K562 (cell line): ENCODE measurements at regions not wholly inside any gene's neighbourhood (a gene's known extent, or its start where the extent isn't known, plus 50 kb on each side); places are given as distances from the start of the nearest gene placed in this dataset.

ENCODE experiments used
- ATAC-seq: fragments of 200-7000 bp; cut with Tn5 transposase; 3 replicates; pipeline ENCODE4 v1.9.1; 2020; ENCODE audit warnings: moderate library complexity
- BruUV-seq: library from RNA; stranded (reverse); fragments of 400-500 nt; replicated peaks from 2 replicates; lab custom pipeline; 2021; lab: Mats Ljungman, UMichigan
- CTCF ChIA-PET: fragments of 300-600 bp; formaldehyde crosslinking; extraction: SDS; loops from one replicate; lab custom pipeline; 2021; ENCODE audit warnings: low intra/inter-chr PET ratio; lab: Yijun Ruan, JAX
- POLR2A ChIA-PET: fragments of 300-600, 350-650 bp; sonication (Branson Sonifier 250); formaldehyde crosslinking; extraction: SDS; loops from one replicate; lab custom pipeline; 2021; ENCODE audit warnings: antibody characterized with exemption, inconsistent platforms; lab: Yijun Ruan, JAX
- DNase-seq, 4 experiments: peaks; one replicate each; pipeline versions ENCODE4 v3.0.0 to v3.0.0-alpha.2; 2011 to 2018; ENCODE audit warnings: low spot score in 3 of 4, mixed read lengths in 3 of 4; ENCODE audit errors: extremely low read depth in 1 of 4
- FAIRE-seq: peaks from 2 replicates; lab custom pipeline; 2011; peaks lifted over from hg19 to GRCh38; lab: Jason Lieb, UNC
- H2AFZ ChIP-seq: 2 replicates; pipeline ENCODE4 v1.6.0; 2011; ENCODE audit warnings: low read depth, low read length, control low read depth, inconsistent platforms
- H3K27ac ChIP-seq: fragments of 200-600 bp; 3 replicates; pipeline ENCODE4 v1.8.0; 2011; ENCODE audit warnings: low read depth, mild to moderate bottlenecking, control low read depth, inconsistent platforms, low read length, moderate library complexity, mixed read lengths; ENCODE audit errors: extremely low read depth
- H3K27me3 ChIP-seq, 2 experiments: fragments of 300-600 bp in 1 of 2; 2 replicates in 1 of 2; 3 replicates in 1 of 2; pipeline versions ENCODE4 v1.6.0 to v1.8.0; 2011; ENCODE audit warnings: inconsistent platforms in 2 of 2, low read length in 2 of 2, mild to moderate bottlenecking in 1 of 2, mixed read lengths in 1 of 2, moderate library complexity in 1 of 2; ENCODE audit not compliant: control insufficient read depth in 2 of 2, insufficient read depth in 2 of 2
- H3K36me3 ChIP-seq: fragments of 300-600 bp; 3 replicates; pipeline ENCODE4 v1.8.0; 2011; ENCODE audit warnings: mild to moderate bottlenecking, low read length, inconsistent platforms; ENCODE audit not compliant: control insufficient read depth, insufficient read depth
- H3K4me1 ChIP-seq, 2 experiments: fragments of 200-600 bp in 1 of 2; replicated peaks in 1 of 2; 2 replicates in 1 of 2; 3 replicates in 1 of 2; pipeline versions ENCODE4 v1.5.1 to v1.8.0; 2011; ENCODE audit warnings: inconsistent platforms in 2 of 2, low read length in 2 of 2, mild to moderate bottlenecking in 1 of 2, mixed read lengths in 1 of 2, moderate library complexity in 1 of 2; ENCODE audit not compliant: control insufficient read depth in 2 of 2, insufficient read depth in 2 of 2
- H3K4me2 ChIP-seq: 2 replicates; pipeline ENCODE4 v1.6.1; 2011; ENCODE audit warnings: low read length, control low read depth, inconsistent platforms, mixed read lengths; ENCODE audit not compliant: insufficient read depth
- H3K4me3 ChIP-seq: fragments of 200-600 bp; sonication (generic), shearing (Covaris generic); 2 replicates; pipeline ENCODE4 v1.5.1; 2016; ENCODE audit warnings: control low read depth, inconsistent platforms
- H3K79me2 ChIP-seq: fragments of 200-600 bp; 3 replicates; pipeline ENCODE4 v1.8.0; 2011; ENCODE audit warnings: low read length, inconsistent platforms; ENCODE audit not compliant: control insufficient read depth, insufficient read depth
- H3K9ac ChIP-seq, 2 experiments: 2 replicates each; pipeline versions ENCODE4 v1.6.0 to v1.6.1; 2011; ENCODE audit warnings: low read depth in 2 of 2, low read length in 2 of 2, control low read depth in 1 of 2, inconsistent platforms in 1 of 2, mild to moderate bottlenecking in 1 of 2, mixed read lengths in 1 of 2; ENCODE audit not compliant: insufficient read depth in 1 of 2
- H3K9me1 ChIP-seq: one replicate; pipeline ENCODE4 v1.6.0; 2011; ENCODE audit warnings: inconsistent platforms, mild to moderate bottlenecking, low read length, moderate library complexity; ENCODE audit not compliant: control insufficient read depth, insufficient read depth
- H3K9me3 ChIP-seq: replicated peaks from 2 replicates; pipeline ENCODE4 v1.5.1; 2011; ENCODE audit warnings: low read depth, low read length, inconsistent platforms; ENCODE audit not compliant: control insufficient read depth, insufficient read depth
- H4K20me1 ChIP-seq: replicated peaks from 2 replicates; pipeline ENCODE4 v1.6.1; 2011; ENCODE audit warnings: low read length, inconsistent platforms, mixed read lengths; ENCODE audit not compliant: control insufficient read depth, insufficient read depth
- BMI1 ChIP-seq: fragments of 150-350 bp; IDR thresholded peaks from 2 replicates; pipeline ENCODE4 v1.6.1; 2014; ENCODE audit warnings: low read length
- CCNT2 ChIP-seq: IDR thresholded peaks from 2 replicates; pipeline ENCODE4 v1.6.1; 2011; ENCODE audit warnings: borderline replicate concordance, low read depth, mild to moderate bottlenecking, moderate library complexity, mixed read lengths, low read length; ENCODE audit not compliant: insufficient read length; ENCODE audit errors: extremely low read depth
- FOXP4 ChIP-seq: sonication (generic); formaldehyde crosslinking; IDR thresholded peaks from 2 replicates; pipeline ENCODE4 v1.8.0; 2022; ENCODE audit warnings: mild to moderate bottlenecking, missing genetic modification reagents, borderline replicate concordance
- KHSRP ChIP-seq: fragments of 450-650 bp; IDR thresholded peaks from 2 replicates; pipeline ENCODE4 v1.6.1; 2017
- PRMT5 ChIP-seq: sonication (generic); formaldehyde crosslinking; IDR thresholded peaks from 2 replicates; pipeline ENCODE4 v1.5.0; 2020; ENCODE audit warnings: missing genetic modification reagents
- RNF2 ChIP-seq: sonication (generic); IDR thresholded peaks from 2 replicates; pipeline ENCODE4 v1.6.1; 2016
- SNAPC5 ChIP-seq: fragments of 250-450 bp; sonication (Bioruptor Pico); IDR thresholded peaks from 2 replicates; pipeline ENCODE4 v1.8.0; 2021; ENCODE audit warnings: moderate library complexity, mild to moderate bottlenecking, inconsistent platforms
- SREBF1 ChIP-seq: fragments of 150-350 bp; IDR thresholded peaks from 2 replicates; pipeline ENCODE4 v1.6.1; 2014; ENCODE audit warnings: antibody characterized with exemption, low read depth, low read length, borderline replicate concordance
- TEAD4 ChIP-seq, 2 experiments: sonication (generic) in 1 of 2; formaldehyde crosslinking in 1 of 2; IDR thresholded peaks; 2 replicates each; pipeline versions ENCODE4 v1.6.1 to v1.8.0; 2012 to 2022; ENCODE audit warnings: borderline replicate concordance in 1 of 2, inconsistent platforms in 1 of 2, low read length in 1 of 2, mild to moderate bottlenecking in 1 of 2, missing genetic modification reagents in 1 of 2
- ZEB2 ChIP-seq: fragments of 450-650 bp; IDR thresholded peaks from 2 replicates; pipeline ENCODE4 v1.6.1; 2016
- ZNF217 ChIP-seq: sonication (generic); formaldehyde crosslinking; IDR thresholded peaks from 2 replicates; pipeline ENCODE4 v1.8.0; 2022; ENCODE audit warnings: mild to moderate bottlenecking, missing genetic modification reagents
- ZNF384 ChIP-seq: IDR thresholded peaks from 2 replicates; pipeline ENCODE4 v1.6.1; 2012; ENCODE audit warnings: low read depth, low read length, improper control_type of control experiment
- ZNF589 ChIP-seq: fragments of 200-800 bp; sonication (Bioruptor generic); IDR thresholded peaks from 2 replicates; pipeline ENCODE4 v1.6.1; 2016; ENCODE audit warnings: low read depth, missing genetic modification characterization, missing compliant biosample characterization
- ZNF696 ChIP-seq: fragments of 250-450 bp; sonication (Bioruptor Pico); conservative IDR thresholded peaks from 2 replicates; pipeline ENCODE4 v1.4.0; 2020; ENCODE audit warnings: mild to moderate bottlenecking, moderate library complexity
- ZNF830 ChIP-seq: fragments of 250-450 bp; sonication (Bioruptor Pico); IDR thresholded peaks from 2 replicates; pipeline ENCODE4 v1.5.0; 2021; ENCODE audit warnings: mild to moderate bottlenecking
- WGBS: fragments of 100-300 bp; shearing (Covaris generic); methylation state at CpG from one replicate; pipeline ENCODE4 v1.1.6; 2016; ENCODE audit warnings: low coverage, mixed read lengths; ENCODE audit not compliant: insufficient coverage; ENCODE audit errors: missing lambda C conversion rate; 5-methylcytosine and 5-hydroxymethylcytosine counted together
- in situ Hi-C: fragments of 300-500 bp; cut with MboI; formaldehyde crosslinking; loops from 4 replicates; pipeline ENCODE4 v1.15.0; 2018; ENCODE audit warnings: inconsistent platforms, mixed read lengths
- intact Hi-C: fragments of 100-400 bp; cut with micrococcal nuclease; formaldehyde crosslinking; loops from 2 replicates; pipeline ENCODE4 v1.14.2; 2022

GRCh38 chr22:48803171-48803947 is 1024.3 kb downstream of the BRD1 start:
- ATAC-seq (no peak), DNase-seq (no peak)
- POLR2A ChIA-PET: no interaction called here
- under 1% methylated on average over 11 of the region's 19 CpGs for WGBS
- H3K27me3 ChIP-seq: peaks cover 0 to 19% of the 10 kb centered on the region in 2 experiments; a peak in 2 of 5 replicates
- no peak overlapping the region for H3K4me3 ChIP-seq
- no peaks in the 10 kb centered on the region for H3K79me2 ChIP-seq
- H3K4me1 ChIP-seq: no peaks in the 10 kb centered on the region
- no peaks in the 10 kb centered on the region for H3K9me1 ChIP-seq
- TF ChIP-seq BMI1 (no peak), KHSRP (no peak), SNAPC5 (no peak), PRMT5 (CRISPR knock-in tag) (no peak), ZNF384 (no peak), ZNF696 (CRISPR knock-in tag) (no peak), TEAD4 (IDR thresholded peaks at IDR 0.05; ENCODE audit: low read length) (no peak), TEAD4 (CRISPR knock-in tag; IDR thresholded peaks at IDR 0.05; ENCODE audit: borderline replicate concordance) (no peak), SREBF1 (no peak), ZNF589 (no peak), FOXP4 (CRISPR knock-in tag) (no peak), ZNF830 (CRISPR knock-in tag) (no peak), ZEB2 (no peak), CCNT2 (no peak), ZNF217 (no peak), RNF2 (no peak)
- TF ChIP-seq, all 486 proteins: peak for 0
- no peak overlapping the region for H3K4me2 ChIP-seq
- CTCF ChIA-PET: no interaction called here
- H2AFZ ChIP-seq: no peak overlapping the region
- H3K9me3 ChIP-seq: no peaks in the 10 kb centered on the region
- no peaks in the 10 kb centered on the region for H4K20me1 ChIP-seq
- H3K27ac ChIP-seq: no peak overlapping the region
- no peak for FAIRE-seq
- intact Hi-C loops: no loop called here
- no peak overlapping the region for H3K9ac ChIP-seq
- no peaks in the 10 kb centered on the region for H3K36me3 ChIP-seq
- in situ Hi-C loops: no loop called here
- no TSS peak for BruUV-seq
